SK-N-SH (cell line): ENCODE measurements at regions not wholly inside any gene's neighbourhood (a gene's known extent, or its start where the extent isn't known, plus 50 kb on each side); places are given as distances from the start of the nearest gene placed in this dataset.

Experiments used
- CTCF ChIA-PET: fragments of 300-600, 350-600 bp; formaldehyde crosslinking; extraction: SDS; loops from one replicate; lab custom pipeline; 2021; lab: Yijun Ruan, JAX
- POLR2A ChIA-PET: fragments of 350-600 bp; sonication (Branson Sonifier 250); formaldehyde crosslinking; extraction: SDS; loops from one replicate; lab custom pipeline; 2020; ENCODE audit warnings: antibody characterized with exemption, inconsistent platforms; lab: Yijun Ruan, JAX
- DNase-seq: peaks from one replicate; pipeline ENCODE4 v3.0.0; 2012
- H2AFZ ChIP-seq: fragments of 200-600 bp; sonication (generic); 2 replicates; pipeline ENCODE4 v1.8.1; 2016; ENCODE audit warnings: antibody characterized with exemption, mild to moderate bottlenecking, low read depth
- H3F3A ChIP-seq: fragments of 200-600 bp; sonication (generic); replicated peaks from 2 replicates; pipeline ENCODE3; 2016; ENCODE audit warnings: antibody characterized with exemption, mild to moderate bottlenecking; ENCODE audit not compliant: insufficient read depth
- H3K27ac ChIP-seq, 2 experiments: fragments of 200-500 bp in 1 of 2; fragments of 200-600 bp in 1 of 2; sonication (Bioruptor generic) in 1 of 2; sonication (generic), shearing (Covaris generic) in 1 of 2; 2 replicates each; pipeline versions ENCODE4 v1.5.1 to v1.6.1; 2014 to 2016; ENCODE audit warnings: low read depth in 2 of 2, inconsistent platforms in 1 of 2, low read length in 1 of 2, mild to moderate bottlenecking in 1 of 2, mixed read lengths in 1 of 2
- H3K27me3 ChIP-seq: fragments of 200-600 bp; sonication (generic), shearing (Covaris generic); 2 replicates; pipeline ENCODE4 v1.6.1; 2016; ENCODE audit warnings: mixed run types; ENCODE audit not compliant: insufficient read depth
- H3K36me3 ChIP-seq, 2 experiments: fragments of 200-500 bp in 1 of 2; fragments of 200-600 bp in 1 of 2; sonication (Bioruptor generic) in 1 of 2; sonication (generic) in 1 of 2; replicated peaks in 1 of 2; 2 replicates each; pipeline versions ENCODE3 to v1.5.1; 2014 to 2016; ENCODE audit warnings: low read length in 1 of 2, mild to moderate bottlenecking in 1 of 2; ENCODE audit not compliant: insufficient read depth in 2 of 2, control insufficient read depth in 1 of 2
- H3K4me1 ChIP-seq, 2 experiments: fragments of 200-500 bp in 1 of 2; fragments of 200-600 bp in 1 of 2; sonication (Bioruptor generic) in 1 of 2; sonication (generic), shearing (Covaris generic) in 1 of 2; 2 replicates each; pipeline versions ENCODE4 v1.5.1 to v1.6.1; 2014 to 2016; ENCODE audit warnings: low read depth in 1 of 2, low read length in 1 of 2, mixed run types in 1 of 2; ENCODE audit not compliant: insufficient read depth in 2 of 2, control insufficient read depth in 1 of 2
- H3K4me2 ChIP-seq: fragments of 200-600 bp; sonication (generic), shearing (Covaris generic); 2 replicates; pipeline ENCODE4 v1.6.1; 2017; ENCODE audit warnings: mixed run types
- H3K4me3 ChIP-seq, 2 experiments: fragments of 200-500 bp in 1 of 2; fragments of 200-600 bp in 1 of 2; sonication (Bioruptor generic) in 1 of 2; sonication (generic), shearing (Covaris generic) in 1 of 2; 2 replicates each; pipeline versions ENCODE4 v1.5.1 to v1.8.1; 2014 to 2016; ENCODE audit warnings: low read depth in 2 of 2, inconsistent platforms in 1 of 2, low read length in 1 of 2, mild to moderate bottlenecking in 1 of 2, mixed read lengths in 1 of 2, moderate library complexity in 1 of 2
- H3K79me2 ChIP-seq: fragments of 200-600 bp; sonication (generic); 2 replicates; pipeline ENCODE4 v1.8.1; 2017; ENCODE audit warnings: mild to moderate bottlenecking; ENCODE audit not compliant: insufficient read depth
- H3K9ac ChIP-seq: fragments of 200-600 bp; sonication (generic); 2 replicates; pipeline ENCODE4 v1.6.1; 2017; ENCODE audit warnings: mixed run types
- H3K9me2 ChIP-seq: fragments of 200-600 bp; sonication (generic); 2 replicates; pipeline ENCODE4 v1.6.1; 2017; ENCODE audit warnings: mixed run types
- H3K9me3 ChIP-seq: fragments of 200-600 bp; sonication (generic); 2 replicates; pipeline ENCODE4 v1.6.1; 2017; ENCODE audit warnings: mixed run types, mild to moderate bottlenecking, moderate library complexity
- H4K20me1 ChIP-seq: fragments of 200-600 bp; sonication (generic); 2 replicates; pipeline ENCODE4 v1.6.1; 2017; ENCODE audit warnings: mild to moderate bottlenecking, mixed run types; ENCODE audit not compliant: insufficient read depth
- CHD2 ChIP-seq: fragments of 150-350 bp; IDR thresholded peaks from 2 replicates; pipeline ENCODE4 v1.6.1; 2018; ENCODE audit warnings: low read length; ENCODE audit not compliant: partially characterized antibody
- CTCF ChIP-seq: fragments of 200-600 bp; sonication (generic); IDR thresholded peaks from 2 replicates; pipeline ENCODE4 v1.6.1; 2017; ENCODE audit warnings: antibody characterized with exemption, mild to moderate bottlenecking, moderate library complexity
- EP300 ChIP-seq, 2 experiments: IDR thresholded peaks; 2 replicates each; pipeline versions ENCODE4 v1.4.0 to v1.6.1; 2012; ENCODE audit warnings: borderline replicate concordance in 1 of 2, low read depth in 1 of 2, low read length in 1 of 2
- EZH2phosphoT487 ChIP-seq: fragments of 200-600 bp; sonication (generic); IDR thresholded peaks from 2 replicates; pipeline ENCODE4 v1.6.1; 2017; ENCODE audit warnings: low read depth, mixed run types, mild to moderate bottlenecking, antibody characterized with exemption, moderate library complexity, borderline replicate concordance
- FOSL2 ChIP-seq: IDR thresholded peaks from 2 replicates; pipeline ENCODE4 v1.4.0; 2012; ENCODE audit warnings: low read depth, mild to moderate bottlenecking, moderate library complexity, borderline replicate concordance
- FOXJ3 ChIP-seq: sonication (generic); formaldehyde crosslinking; IDR thresholded peaks from 2 replicates; pipeline ENCODE4 v1.5.1; 2020; ENCODE audit warnings: mild to moderate bottlenecking, missing genetic modification reagents
- GATA2 ChIP-seq: sonication (generic); formaldehyde crosslinking; IDR thresholded peaks from 2 replicates; pipeline ENCODE4 v1.5.0; 2020; ENCODE audit warnings: mild to moderate bottlenecking, missing genetic modification reagents
- IRF3 ChIP-seq: fragments of 150-350 bp; IDR thresholded peaks from 2 replicates; pipeline ENCODE4 v1.6.1; 2016; ENCODE audit warnings: mild to moderate bottlenecking, low read depth, low read length
- MAX ChIP-seq: IDR thresholded peaks from 2 replicates; pipeline ENCODE4 v1.4.0; 2012; ENCODE audit warnings: low read depth
- MXI1 ChIP-seq: IDR thresholded peaks from 2 replicates; pipeline ENCODE4 v1.6.1; 2012; ENCODE audit warnings: mild to moderate bottlenecking, low read depth, low read length, improper control_type of control experiment
- NFIC ChIP-seq: IDR thresholded peaks from 2 replicates; pipeline ENCODE4 v1.4.0; 2012; ENCODE audit warnings: borderline replicate concordance
- NRF1 ChIP-seq: IDR thresholded peaks from 2 replicates; pipeline ENCODE4 v1.6.1; 2012; ENCODE audit warnings: low read depth, mild to moderate bottlenecking, low read length
- POLR2AphosphoS5 ChIP-seq: IDR thresholded peaks from 2 replicates; pipeline ENCODE4 v1.6.1; 2012; ENCODE audit warnings: low read depth, low read length
- RCOR1 ChIP-seq: fragments of 150-350 bp; IDR thresholded peaks from 2 replicates; pipeline ENCODE4 v1.6.1; 2017; ENCODE audit warnings: antibody characterized with exemption, low read length
- SIN3A ChIP-seq: IDR thresholded peaks from 2 replicates; pipeline ENCODE4 v1.6.1; 2012; ENCODE audit warnings: low read depth, mild to moderate bottlenecking, low read length, moderate library complexity, borderline replicate concordance
- TEAD4 ChIP-seq: IDR thresholded peaks from 2 replicates; pipeline ENCODE4 v1.4.0; 2012; ENCODE audit warnings: mild to moderate bottlenecking, borderline replicate concordance; ENCODE audit not compliant: insufficient read depth
- USF1 ChIP-seq: IDR thresholded peaks from 2 replicates; pipeline ENCODE4 v1.4.0; 2012; ENCODE audit warnings: low read depth, borderline replicate concordance
- USF2 ChIP-seq: fragments of 150-350 bp; IDR thresholded peaks from 2 replicates; pipeline ENCODE4 v1.6.1; 2017; ENCODE audit warnings: antibody characterized with exemption, low read length, low read depth, borderline replicate concordance
- YY1 ChIP-seq: IDR thresholded peaks from 2 replicates; pipeline ENCODE4 v1.4.0; 2012; ENCODE audit warnings: low read depth, mild to moderate bottlenecking
- ZBTB33 ChIP-seq: IDR thresholded peaks from 2 replicates; pipeline ENCODE4 v1.4.0; 2012; ENCODE audit warnings: low read depth, borderline replicate concordance
- WGBS: methylation state at CpG from one replicate; pipeline ENCODE4 v1.1.6; 2017; ENCODE audit warnings: low lambda C conversion rate; 5-methylcytosine and 5-hydroxymethylcytosine counted together

- no peaks in the 10 kb centered on the region for H3K27me3 ChIP-seq
- H3K9me2 ChIP-seq = no peaks in the 10 kb centered on the region
- no peaks in the 10 kb centered on the region for H3K36me3 ChIP-seq
- WGBS = 17% methylated on average over 3 of the region's 3 CpGs
- no peaks in the 10 kb centered on the region for H3K79me2 ChIP-seq
- H3K4me2 ChIP-seq = no peak overlapping the region
- no peaks in the 10 kb centered on the region for H3K9me3 ChIP-seq
- H4K20me1 ChIP-seq = no peaks in the 10 kb centered on the region
- POLR2A ChIA-PET = no interaction called here
- DNase-seq = no peak
- H3K9ac ChIP-seq = no peak overlapping the region
- H3F3A ChIP-seq = no peaks in the 10 kb centered on the region
- H3K4me3 ChIP-seq = no peak overlapping the region
- no peak overlapping the region for H3K27ac ChIP-seq
- TF ChIP-seq FOSL2 = no peak
- no peak for TF ChIP-seq USF1
- no peak for TF ChIP-seq ZBTB33
- TF ChIP-seq MAX = no peak
- TF ChIP-seq USF2 = no peak
- TF ChIP-seq YY1 = no peak
- no peak for TF ChIP-seq TEAD4
- TF ChIP-seq RCOR1 = no peak
- TF ChIP-seq NRF1 = no peak
- TF ChIP-seq POLR2AphosphoS5 = no peak
- TF ChIP-seq GATA2 = no peak
- no peak for TF ChIP-seq SIN3A
- TF ChIP-seq, all 33 proteins: peak for 0
- no peak overlapping the region for H2AFZ ChIP-seq
- H3K4me1 ChIP-seq = no peaks in the 10 kb centered on the region
- CTCF ChIA-PET = no interaction called here
These were observed 1080.8 kb upstream of the AGA start for GRCh38 chr4:178523038-178523437.

- Histone ChIP-seq H3K9me3 (no peaks in the 10 kb centered on the region), H3K4me2 (no peak overlapping the region), H4K20me1 (no peaks in the 10 kb centered on the region), H3K4me3 (no peak overlapping the region), H2AFZ (no peak overlapping the region), H3K4me1 (no peaks in the 10 kb centered on the region), H3K27me3 (no peaks in the 10 kb centered on the region), H3K9me2 (no peaks in the 10 kb centered on the region), H3F3A (no peaks in the 10 kb centered on the region), H3K36me3 (no peaks in the 10 kb centered on the region), H3K79me2 (no peaks in the 10 kb centered on the region), H3K9ac (no peak overlapping the region), H3K27ac (no peak overlapping the region)
- 9% methylated on average over 3 of the region's 3 CpGs for WGBS
- DNase-seq = no peak
- ChIA-PET POLR2A (no interaction called here), CTCF (no interaction called here)
- TF ChIP-seq YY1 (no peak), FOXJ3 (CRISPR knock-in tag) (no peak), MXI1 (no peak), EP300 (IDR thresholded peaks at IDR 0.05; ENCODE audit: borderline replicate concordance in 1 of 2, low read depth in 1 of 2, low read length in 1 of 2) (no peak), CTCF (no peak), NRF1 (no peak), CHD2 (no peak), IRF3 (no peak), NFIC (no peak), EZH2phosphoT487 (no peak), GATA2 (no peak)
These were observed 1093.8 kb upstream of the AGA start for GRCh38 chr4:178535939-178536579.
